Breast epithelium (tissue), 3 donors: ENCODE measurements at regions not wholly inside any gene's neighbourhood (a gene's known extent, or its start where the extent isn't known, plus 50 kb on each side); places are given as distances from the start of the nearest gene placed in this dataset.

Experiments used
- CTCF ChIP-seq, 3 donors: fragments of 450-650 bp; IDR thresholded peaks; one replicate each; pipeline ENCODE4 v1.5.1; 2016 to 2017; ENCODE audit warnings: antibody characterized with exemption in 3 of 3, mild to moderate bottlenecking in 3 of 3, moderate library complexity in 3 of 3
- POLR2AphosphoS5 ChIP-seq, 3 donors: sonication (generic); formaldehyde crosslinking; IDR thresholded peaks; one replicate each; pipeline ENCODE4 v1.6.1; 2017; ENCODE audit warnings: antibody characterized with exemption in 3 of 3

GRCh38 chr3:159858650-159859049 is 130.0 kb upstream of the IL12A start:
- TF ChIP-seq CTCF (IDR thresholded peaks at IDR 0.05): no peak
- TF ChIP-seq POLR2AphosphoS5 (IDR thresholded peaks at IDR 0.05): no peak
